MM.1S (cell line): ENCODE measurements at regions not wholly inside any gene's neighbourhood (a gene's known extent, or its start where the extent isn't known, plus 50 kb on each side); places are given as distances from the start of the nearest gene placed in this dataset.

Source experiments
- DNase-seq: peaks from one replicate; pipeline ENCODE4 v3.0.0-alpha.2; 2015
- H2AFZ ChIP-seq: fragments of 300-600 bp; sonication (generic); 2 replicates; pipeline ENCODE4 v1.6.0; 2016; ENCODE audit warnings: antibody characterized with exemption, low read length
- H3F3A ChIP-seq: fragments of 300-600 bp; sonication (generic); 2 replicates; pipeline ENCODE4 v1.6.1; 2016; ENCODE audit warnings: mild to moderate bottlenecking, antibody characterized with exemption, low read length, moderate library complexity, mixed read lengths; ENCODE audit not compliant: insufficient read depth
- H3K27ac ChIP-seq: fragments of 300-600 bp; sonication (generic); 2 replicates; pipeline ENCODE4 v1.5.1; 2016; ENCODE audit warnings: mild to moderate bottlenecking, low read length
- H3K27me3 ChIP-seq: fragments of 300-600 bp; sonication (generic); replicated peaks from 2 replicates; pipeline ENCODE4 v1.6.0; 2016; ENCODE audit warnings: low read length; ENCODE audit not compliant: insufficient read depth
- H3K36me3 ChIP-seq: fragments of 300-600 bp; sonication (generic); replicated peaks from 2 replicates; pipeline ENCODE4 v1.6.1; 2016; ENCODE audit warnings: mild to moderate bottlenecking, low read length, mixed read lengths; ENCODE audit not compliant: insufficient read depth
- H3K4me1 ChIP-seq: fragments of 300-600 bp; sonication (generic); 2 replicates; pipeline ENCODE4 v1.6.1; 2016; ENCODE audit warnings: low read length, mixed read lengths
- H3K4me2 ChIP-seq: fragments of 300-600 bp; sonication (generic); 2 replicates; pipeline ENCODE4 v1.6.0; 2016; ENCODE audit warnings: low read depth, low read length
- H3K4me3 ChIP-seq: fragments of 300-600 bp; sonication (generic); 2 replicates; pipeline ENCODE4 v1.5.1; 2016; ENCODE audit warnings: low read length, mixed read lengths
- H3K79me2 ChIP-seq: fragments of 300-600 bp; sonication (generic); 2 replicates; pipeline ENCODE4 v1.6.1; 2016; ENCODE audit warnings: mixed run types, low read length, mixed read lengths
- H3K9ac ChIP-seq: fragments of 300-600 bp; sonication (generic); 2 replicates; pipeline ENCODE4 v1.6.1; 2016; ENCODE audit warnings: low read length, mixed read lengths
- H3K9me2 ChIP-seq: fragments of 300-600 bp; sonication (generic); replicated peaks from 2 replicates; pipeline ENCODE4 v1.6.1; 2016; ENCODE audit warnings: mild to moderate bottlenecking, low read length, mixed read lengths; ENCODE audit not compliant: insufficient read depth
- H3K9me3 ChIP-seq: fragments of 300-600 bp; sonication (generic); replicated peaks from 2 replicates; pipeline ENCODE4 v1.6.1; 2016; ENCODE audit warnings: mild to moderate bottlenecking, low read length, mixed read lengths; ENCODE audit not compliant: insufficient read depth
- H4K20me1 ChIP-seq: fragments of 300-600 bp; sonication (generic); 2 replicates; pipeline ENCODE4 v1.6.1; 2016; ENCODE audit warnings: mild to moderate bottlenecking, low read length, moderate library complexity, mixed read lengths; ENCODE audit not compliant: insufficient read depth
- EZH2 ChIP-seq: fragments of 300-600 bp; sonication (generic); optimal IDR thresholded peaks from 2 replicates; pipeline ENCODE3; 2017; ENCODE audit warnings: low read depth, mild to moderate bottlenecking, antibody characterized with exemption, low read length, mixed read lengths
- EZH2phosphoT487 ChIP-seq: fragments of 300-600 bp; sonication (generic); IDR thresholded peaks from 2 replicates; pipeline ENCODE4 v1.6.1; 2018; ENCODE audit warnings: antibody characterized with exemption, low read length
- TF ChIP-seq, protein P1 (sequence below): fragments of 300-600 bp; sonication (generic); IDR thresholded peaks from 2 replicates; pipeline ENCODE4 v1.5.1; 2016; ENCODE audit warnings: antibody characterized with exemption, low read length, mixed read lengths

DNA sequence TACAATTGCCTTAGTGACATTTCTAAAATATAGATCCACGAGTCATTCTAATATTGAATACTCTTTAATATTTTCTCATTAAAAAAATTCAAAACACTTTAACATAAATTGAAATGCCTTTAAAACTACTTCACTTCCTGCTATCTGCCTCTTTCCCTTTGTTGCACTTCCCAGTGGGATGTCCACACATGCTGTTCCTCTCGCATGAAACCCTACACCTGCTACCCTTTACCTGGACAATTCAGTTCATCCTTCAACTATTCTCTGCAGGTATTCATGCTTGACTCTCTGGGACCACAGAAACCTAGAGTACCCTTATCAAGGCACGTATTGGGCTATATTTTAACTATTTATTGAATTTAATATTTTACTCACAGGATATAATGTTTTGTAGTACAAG, 373.3 kb upstream of the GALNT5 start:
- Histone ChIP-seq H3K79me2 (no peaks in the 10 kb centered on the region), H3K9ac (no peak overlapping the region), H3K27ac (no peak overlapping the region), H3K4me2 (no peak overlapping the region), H2AFZ (no peak overlapping the region), H3K9me2 (no peaks in the 10 kb centered on the region), H3K9me3 (no peaks in the 10 kb centered on the region), H4K20me1 (no peaks in the 10 kb centered on the region), H3K4me3 (no peak overlapping the region), H3K4me1 (no peaks in the 10 kb centered on the region), H3K36me3 (no peaks in the 10 kb centered on the region), H3F3A (no peaks in the 10 kb centered on the region), H3K27me3 (no peaks in the 10 kb centered on the region)
- no peak for TF ChIP-seq EZH2phosphoT487
- TF ChIP-seq, protein P1, sequence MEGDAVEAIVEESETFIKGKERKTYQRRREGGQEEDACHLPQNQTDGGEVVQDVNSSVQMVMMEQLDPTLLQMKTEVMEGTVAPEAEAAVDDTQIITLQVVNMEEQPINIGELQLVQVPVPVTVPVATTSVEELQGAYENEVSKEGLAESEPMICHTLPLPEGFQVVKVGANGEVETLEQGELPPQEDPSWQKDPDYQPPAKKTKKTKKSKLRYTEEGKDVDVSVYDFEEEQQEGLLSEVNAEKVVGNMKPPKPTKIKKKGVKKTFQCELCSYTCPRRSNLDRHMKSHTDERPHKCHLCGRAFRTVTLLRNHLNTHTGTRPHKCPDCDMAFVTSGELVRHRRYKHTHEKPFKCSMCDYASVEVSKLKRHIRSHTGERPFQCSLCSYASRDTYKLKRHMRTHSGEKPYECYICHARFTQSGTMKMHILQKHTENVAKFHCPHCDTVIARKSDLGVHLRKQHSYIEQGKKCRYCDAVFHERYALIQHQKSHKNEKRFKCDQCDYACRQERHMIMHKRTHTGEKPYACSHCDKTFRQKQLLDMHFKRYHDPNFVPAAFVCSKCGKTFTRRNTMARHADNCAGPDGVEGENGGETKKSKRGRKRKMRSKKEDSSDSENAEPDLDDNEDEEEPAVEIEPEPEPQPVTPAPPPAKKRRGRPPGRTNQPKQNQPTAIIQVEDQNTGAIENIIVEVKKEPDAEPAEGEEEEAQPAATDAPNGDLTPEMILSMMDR: no peak
- TF ChIP-seq EZH2: no peak
- no peak for DNase-seq

DNA sequence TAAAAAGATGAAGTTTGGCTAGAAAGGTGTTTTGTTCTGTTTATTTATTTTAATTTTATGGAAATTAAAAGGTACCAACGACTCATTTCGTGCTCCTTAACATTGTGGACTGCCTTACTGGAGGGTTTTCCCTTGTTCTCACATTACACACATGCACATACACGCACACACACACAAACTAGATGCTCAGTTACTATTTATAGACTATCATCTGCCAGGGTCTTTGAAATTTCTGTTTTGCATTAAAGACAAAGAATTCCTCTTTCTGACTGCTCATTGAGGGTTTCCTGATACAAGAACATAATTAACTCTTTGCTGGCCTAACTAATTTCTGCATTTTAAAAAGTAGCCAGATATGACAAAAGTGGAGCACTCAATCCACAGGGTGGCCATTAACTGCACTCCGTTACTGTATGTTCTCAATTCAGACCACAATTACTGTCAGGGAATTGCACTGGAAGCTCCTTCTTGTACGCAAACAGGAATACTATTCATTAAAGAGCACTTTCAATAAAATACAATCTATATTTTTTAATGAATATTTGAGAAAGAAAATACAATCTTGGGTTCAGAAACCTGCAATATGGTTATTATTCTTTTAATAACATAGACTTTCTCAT, 366.9 kb upstream of the GALNT5 start:
- Histone ChIP-seq H3K4me2 (no peak overlapping the region), H3K9ac (no peak overlapping the region), H4K20me1 (no peaks in the 10 kb centered on the region), H3K27ac (no peak overlapping the region), H3K4me1 (peaks cover 36% of the 10 kb centered on the region), H3K4me3 (no peak overlapping the region), H3K9me2 (no peaks in the 10 kb centered on the region), H3K27me3 (no peaks in the 10 kb centered on the region), H3K9me3 (no peaks in the 10 kb centered on the region), H3K79me2 (no peaks in the 10 kb centered on the region), H3K36me3 (no peaks in the 10 kb centered on the region), H2AFZ (no peak overlapping the region), H3F3A (peaks cover 13% of the 10 kb centered on the region)
- no peak for DNase-seq
- TF ChIP-seq, protein P1: no peak

DNA sequence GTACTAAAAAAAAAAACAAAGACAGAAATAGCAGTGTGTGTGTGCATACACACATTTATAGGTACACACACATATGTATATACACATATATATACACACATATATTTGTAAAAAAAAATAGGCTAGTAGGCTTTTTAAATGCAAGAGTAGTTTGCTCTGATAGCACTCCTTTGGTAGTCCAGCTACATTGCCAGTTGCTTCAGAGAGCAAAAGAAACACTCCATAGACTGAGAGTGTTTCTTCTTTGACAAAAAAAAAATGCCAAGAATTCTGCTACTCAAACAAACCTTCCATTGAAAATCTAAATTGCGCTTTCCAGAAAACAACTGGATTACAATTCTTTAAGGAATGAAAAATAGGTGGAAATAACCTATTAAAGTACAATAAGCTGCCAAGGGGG, 365.9 kb upstream of the GALNT5 start:
- Histone ChIP-seq H2AFZ (no peak overlapping the region), H3K4me2 (no peak overlapping the region), H3F3A (peaks cover 19% of the 10 kb centered on the region), H3K9ac (no peak overlapping the region), H3K9me3 (no peaks in the 10 kb centered on the region), H3K27me3 (no peaks in the 10 kb centered on the region), H4K20me1 (no peaks in the 10 kb centered on the region), H3K4me1 (peaks cover 44% of the 10 kb centered on the region), H3K9me2 (no peaks in the 10 kb centered on the region), H3K79me2 (no peaks in the 10 kb centered on the region), H3K36me3 (no peaks in the 10 kb centered on the region), H3K27ac (no peak overlapping the region), H3K4me3 (no peak overlapping the region)
- TF ChIP-seq EZH2phosphoT487 (no peak), EZH2 (no peak)
- TF ChIP-seq, protein P1: no peak
- no peak for DNase-seq
